HG02678 (cell line): ENCODE measurements at regions not wholly inside any gene's neighbourhood (a gene's known extent, or its start where the extent isn't known, plus 50 kb on each side); places are given as distances from the start of the nearest gene placed in this dataset.

Source experiments
- ATAC-seq: cut with Tn5 transposase; IDR thresholded peaks from one replicate; pipeline ENCODE4 v1.9.1; 2021; ENCODE audit warnings: mild to moderate bottlenecking, moderate library complexity; ENCODE audit not compliant: unreplicated experiment

- ATAC-seq = no peak
Measured at GRCh38 chr2:52886556-52886955, 881.0 kb upstream of the CHAC2 start.

GRCh38 chr2:52884761-52885352 lies 882.7 kb upstream of the CHAC2 start:
- no peak for ATAC-seq

- ATAC-seq = no peak
Measured at GRCh38 chr2:52882974-52883373, 884.6 kb upstream of the CHAC2 start.

- ATAC-seq = no peak
Measured at GRCh38 chr2:52881606-52882005, 886.0 kb upstream of the CHAC2 start.

- no peak for ATAC-seq
Measured at GRCh38 chr2:52880872-52881271, 886.7 kb upstream of the CHAC2 start.

GRCh38 chr2:52879561-52879960 lies 888.0 kb upstream of the CHAC2 start:
- ATAC-seq = no peak

- ATAC-seq = no peak
Measured at GRCh38 chr2:52877703-52878102, 889.9 kb upstream of the CHAC2 start.

GRCh38 chr2:52874466-52875106 lies 893.0 kb upstream of the CHAC2 start:
- no peak for ATAC-seq

GRCh38 chr2:52862801-52863200 lies 904.8 kb upstream of the CHAC2 start:
- no peak for ATAC-seq

GRCh38 chr2:52861596-52861995 lies 906.0 kb upstream of the CHAC2 start:
- no peak for ATAC-seq

- no peak for ATAC-seq
Measured at GRCh38 chr2:52859065-52859464, 908.5 kb upstream of the CHAC2 start.

GRCh38 chr2:52857722-52858121 lies 909.9 kb upstream of the CHAC2 start:
- no peak for ATAC-seq

GRCh38 chr2:52852006-52852405 lies 915.6 kb upstream of the CHAC2 start:
- ATAC-seq = no peak

GRCh38 chr2:52844701-52845423 lies 922.7 kb upstream of the CHAC2 start:
- ATAC-seq = no peak

GRCh38 chr2:52835909-52836308 lies 931.7 kb upstream of the CHAC2 start:
- no peak for ATAC-seq

- ATAC-seq = no peak
Measured at GRCh38 chr2:52831216-52831615, 936.4 kb upstream of the CHAC2 start.

- ATAC-seq = no peak
Measured at GRCh38 chr2:52828112-52828511, 939.5 kb upstream of the CHAC2 start.

GRCh38 chr2:52821631-52822030 lies 946.0 kb upstream of the CHAC2 start:
- ATAC-seq = no peak

- ATAC-seq = no peak
Measured at GRCh38 chr2:52818958-52819357, 948.6 kb upstream of the CHAC2 start.

GRCh38 chr2:52810460-52810859 lies 957.1 kb upstream of the CHAC2 start:
- peak; percentile 49 for ATAC-seq

- ATAC-seq = no peak
Measured at GRCh38 chr2:52805901-52806410, 961.6 kb upstream of the CHAC2 start.

- ATAC-seq = no peak
Measured at GRCh38 chr2:52794581-52794980, 973.0 kb upstream of the CHAC2 start.
